GM12801 (cell line): ENCODE measurements at regions not wholly inside any gene's neighbourhood (a gene's known extent, or its start where the extent isn't known, plus 50 kb on each side); places are given as distances from the start of the nearest gene placed in this dataset.

Experiments used
- TF ChIP-seq, protein P1 (sequence below): IDR thresholded peaks from one replicate; pipeline ENCODE4 v1.5.1; 2011; ENCODE audit warnings: control low read depth; ENCODE audit not compliant: insufficient read length; ENCODE audit errors: extremely low read depth

- TF ChIP-seq, protein P1, sequence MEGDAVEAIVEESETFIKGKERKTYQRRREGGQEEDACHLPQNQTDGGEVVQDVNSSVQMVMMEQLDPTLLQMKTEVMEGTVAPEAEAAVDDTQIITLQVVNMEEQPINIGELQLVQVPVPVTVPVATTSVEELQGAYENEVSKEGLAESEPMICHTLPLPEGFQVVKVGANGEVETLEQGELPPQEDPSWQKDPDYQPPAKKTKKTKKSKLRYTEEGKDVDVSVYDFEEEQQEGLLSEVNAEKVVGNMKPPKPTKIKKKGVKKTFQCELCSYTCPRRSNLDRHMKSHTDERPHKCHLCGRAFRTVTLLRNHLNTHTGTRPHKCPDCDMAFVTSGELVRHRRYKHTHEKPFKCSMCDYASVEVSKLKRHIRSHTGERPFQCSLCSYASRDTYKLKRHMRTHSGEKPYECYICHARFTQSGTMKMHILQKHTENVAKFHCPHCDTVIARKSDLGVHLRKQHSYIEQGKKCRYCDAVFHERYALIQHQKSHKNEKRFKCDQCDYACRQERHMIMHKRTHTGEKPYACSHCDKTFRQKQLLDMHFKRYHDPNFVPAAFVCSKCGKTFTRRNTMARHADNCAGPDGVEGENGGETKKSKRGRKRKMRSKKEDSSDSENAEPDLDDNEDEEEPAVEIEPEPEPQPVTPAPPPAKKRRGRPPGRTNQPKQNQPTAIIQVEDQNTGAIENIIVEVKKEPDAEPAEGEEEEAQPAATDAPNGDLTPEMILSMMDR = no peak
Measured at GRCh38 chr14:87055007-87055406, 938.0 kb downstream of the GALC start.

DNA sequence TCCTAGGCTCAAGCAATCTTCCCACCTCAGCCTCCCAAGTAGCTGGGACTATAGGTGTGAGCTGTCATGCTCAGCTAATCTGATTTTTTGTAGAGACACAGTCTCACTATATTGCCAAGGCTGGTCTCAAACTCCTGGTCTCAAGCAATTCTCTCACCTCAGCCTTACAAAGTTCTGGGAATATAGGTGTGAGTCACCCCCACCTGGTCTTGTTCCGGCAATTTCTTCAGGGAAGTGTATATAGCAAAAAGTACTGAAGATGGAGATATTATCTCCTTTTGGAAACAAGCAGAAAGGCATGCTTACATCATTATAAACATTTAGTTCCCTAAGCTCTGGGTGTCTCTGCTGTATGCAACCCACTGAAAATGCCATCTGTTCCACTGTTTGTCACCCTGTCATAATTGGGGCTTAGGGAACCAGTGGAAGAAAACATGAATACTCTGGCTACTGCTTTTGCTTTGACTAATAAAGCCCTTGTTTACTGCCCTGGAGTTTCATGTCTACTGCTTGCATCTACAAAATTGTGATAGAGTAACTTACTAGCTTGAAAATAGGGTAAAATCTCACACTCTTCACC is 940.2 kb downstream of the GALC start:
- TF ChIP-seq, protein P1 = no peak

DNA sequence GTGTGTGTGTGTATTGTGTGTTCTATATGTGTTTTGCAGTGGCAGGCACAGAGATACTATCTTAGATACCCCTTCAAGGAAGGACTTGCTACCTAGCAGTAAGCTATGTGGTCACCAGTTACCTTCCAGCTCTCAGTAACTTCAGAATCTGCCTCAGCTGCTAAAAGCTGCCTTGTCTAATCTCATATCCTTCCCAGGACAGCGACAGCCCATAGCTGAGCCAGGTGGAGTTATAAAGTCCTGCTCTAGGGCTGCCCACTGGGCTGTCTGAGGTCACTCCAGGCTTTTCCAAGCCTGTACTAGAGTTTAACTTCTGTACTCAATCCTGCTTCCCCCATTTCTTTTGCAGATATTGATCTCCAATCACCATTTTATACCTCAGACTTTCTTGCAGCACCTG is 942.6 kb downstream of the GALC start:
- TF ChIP-seq, protein P1 = no peak

- TF ChIP-seq, protein P1 = no peak
Measured at GRCh38 chr14:87049950-87050349, 943.0 kb downstream of the GALC start.

DNA sequence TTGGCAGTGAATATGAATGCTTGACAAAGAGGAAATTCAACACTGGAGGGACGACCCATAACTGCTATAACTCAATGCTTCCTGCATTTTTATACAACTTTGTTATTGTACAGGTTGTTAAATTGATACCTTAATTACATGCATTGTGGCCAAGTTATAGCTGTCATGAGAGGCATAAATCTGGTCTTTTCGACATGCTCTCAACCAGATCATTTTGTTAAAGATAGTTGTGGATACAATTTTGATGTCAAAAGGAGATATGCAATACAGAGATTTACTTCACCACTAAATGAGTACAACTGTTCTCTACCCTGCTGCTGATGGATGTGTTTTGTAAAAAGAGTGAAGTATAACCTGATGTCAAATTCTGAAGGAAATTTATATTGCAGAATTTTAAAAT is 946.0 kb downstream of the GALC start:
- TF ChIP-seq, protein P1 = no peak

DNA sequence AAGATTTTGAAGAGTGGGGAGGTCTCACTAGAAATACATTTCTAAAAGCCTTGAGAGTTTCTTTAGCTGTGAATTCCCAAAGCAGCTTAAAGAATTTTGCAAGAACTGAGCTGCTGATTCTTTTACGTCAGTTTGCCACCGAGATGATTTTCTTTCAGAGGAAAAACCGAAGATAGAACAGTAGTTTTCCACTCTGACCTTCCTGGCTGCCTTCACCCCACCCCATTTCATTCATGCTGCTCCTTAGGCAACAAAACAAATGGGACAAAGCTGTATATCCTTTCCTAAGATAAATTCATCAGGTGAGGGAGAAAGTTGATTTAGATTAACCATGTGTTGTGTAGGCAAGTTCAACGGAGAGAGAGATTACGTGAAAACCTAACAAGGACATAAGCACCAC is 947.0 kb downstream of the GALC start:
- TF ChIP-seq, protein P1 = no peak

GRCh38 chr14:87045246-87045645 is 947.7 kb downstream of the GALC start:
- TF ChIP-seq, protein P1 = no peak
